ENCODE measurements at regions not wholly inside any gene's neighbourhood (a gene's known extent, or its start where the extent isn't known, plus 50 kb on each side); places are given as distances from the start of the nearest gene placed in this dataset.

- DNase-seq (ENCODE audit: low read depth) = no peak
These were observed 424.1 kb downstream of the TTLL7 start for GRCh38 chr1:83574791-83575190.

DNA sequence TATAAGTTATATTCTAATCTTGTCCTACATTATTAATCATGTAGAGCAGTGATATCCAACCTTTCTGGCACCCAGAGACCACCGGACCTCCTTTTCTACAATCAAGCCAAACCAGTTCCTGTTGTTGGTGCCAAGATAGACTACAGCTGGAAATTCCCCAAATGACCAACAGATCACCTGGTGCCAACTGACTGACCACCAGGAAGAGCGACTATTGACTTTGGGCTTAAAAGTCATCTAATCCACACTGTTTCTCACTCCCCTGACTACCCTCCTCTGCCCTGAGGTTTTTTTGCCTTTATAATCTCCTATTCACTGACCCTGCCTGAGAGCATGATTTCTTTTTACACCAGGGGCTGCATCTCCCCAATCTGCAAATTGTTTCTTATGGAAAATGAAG is 425.2 kb downstream of the TTLL7 start:
- DNase-seq (ENCODE audit: low read depth) = no peak

- DNase-seq (ENCODE audit: low read depth) = no peak
These were observed 427.4 kb downstream of the TTLL7 start for GRCh38 chr1:83571536-83571935.

DNA sequence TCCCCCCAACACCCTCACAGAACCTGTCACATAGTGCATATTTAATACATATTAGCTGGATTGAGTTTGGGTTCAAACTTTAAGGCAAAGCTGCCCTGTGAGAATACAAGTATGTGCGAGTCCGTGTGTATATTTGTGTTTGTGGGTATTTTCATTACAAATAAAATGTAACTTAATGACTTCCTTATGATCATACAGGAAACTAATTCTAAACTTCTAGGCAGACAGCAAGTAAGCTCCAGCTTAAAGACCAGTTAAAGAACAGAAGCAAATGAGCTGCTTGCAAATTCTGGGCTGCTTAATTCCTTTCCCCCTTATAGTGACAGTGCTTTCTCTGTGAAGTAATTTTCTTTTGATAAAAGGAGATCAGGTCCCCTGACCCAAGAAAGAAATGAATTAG is 437.6 kb downstream of the TTLL7 start:
- DNase-seq (ENCODE audit: low read depth) = no peak

DNA sequence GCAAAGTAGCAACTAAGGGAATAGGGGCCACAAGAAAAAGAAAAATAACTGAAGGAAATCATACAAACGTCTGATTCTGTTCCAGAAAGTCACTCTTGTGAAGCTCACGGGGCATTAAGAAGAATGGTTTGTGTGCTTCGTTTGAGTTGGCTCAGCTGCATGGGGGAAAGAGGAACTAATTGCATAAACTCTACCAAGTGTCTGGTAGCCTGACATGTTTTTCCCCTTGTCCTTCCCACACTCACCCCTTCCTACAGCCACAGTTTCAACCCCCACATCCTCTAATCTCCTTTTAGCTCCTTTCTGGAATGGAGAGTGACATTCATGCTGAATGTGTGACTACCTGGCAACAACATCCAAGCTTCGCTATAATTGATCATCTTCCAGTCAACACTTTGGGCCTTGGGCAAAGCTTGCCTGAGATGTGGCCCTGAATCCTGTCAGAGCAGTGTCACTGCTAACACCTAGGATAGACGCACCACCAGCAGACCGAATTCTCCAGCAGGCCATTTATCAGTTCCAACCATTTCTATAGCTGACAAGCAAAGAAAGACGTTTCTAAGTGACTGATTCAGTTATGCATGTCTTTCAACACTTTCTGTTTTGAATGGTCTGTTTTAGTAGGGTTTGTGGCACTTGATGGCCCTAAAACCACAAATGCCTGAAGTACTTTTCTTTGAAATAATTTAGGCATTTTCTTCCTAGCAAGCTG is 439.6 kb downstream of the TTLL7 start:
- DNase-seq (ENCODE audit: low read depth) = no peak

DNA sequence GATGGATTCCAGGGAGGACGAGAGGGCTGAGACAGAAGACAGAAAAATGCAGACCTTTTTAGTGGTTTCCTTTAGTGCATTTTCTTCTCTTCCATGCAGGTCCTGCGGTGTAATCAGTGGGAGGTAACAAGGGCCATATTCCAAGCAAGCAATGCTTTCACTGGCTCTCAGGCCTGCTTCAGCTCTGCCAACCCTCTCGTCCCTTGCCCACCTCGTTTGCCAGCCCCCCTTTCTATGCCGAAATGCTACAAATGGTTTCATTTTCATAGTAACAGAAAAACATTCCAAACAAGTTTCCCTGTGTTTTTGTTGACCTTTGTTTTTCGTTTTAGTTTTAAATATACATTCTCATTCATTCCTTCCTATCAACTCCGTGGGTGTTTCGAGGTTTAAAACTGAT is 443.1 kb downstream of the TTLL7 start:
- DNase-seq (ENCODE audit: low read depth) = no peak

DNA sequence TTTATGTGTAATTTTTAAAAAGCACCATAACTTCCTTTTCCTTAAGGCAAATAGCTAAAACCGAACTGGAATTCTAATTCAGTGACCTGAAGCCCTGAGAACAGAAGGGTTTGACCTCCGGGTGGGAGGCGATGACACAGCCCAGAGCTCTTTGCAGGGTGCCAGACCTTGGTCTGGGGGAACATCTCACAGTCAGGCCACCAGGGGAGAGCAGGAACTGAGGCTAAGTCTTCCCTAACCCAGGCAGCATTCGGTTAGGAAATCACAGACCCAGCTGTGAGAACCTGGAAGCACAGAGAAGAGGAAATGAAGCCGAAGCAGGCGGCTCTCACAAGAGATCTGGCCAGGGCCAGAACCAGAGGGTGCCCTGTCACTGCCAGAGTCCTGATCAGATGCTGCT is 444.8 kb downstream of the TTLL7 start:
- DNase-seq (ENCODE audit: low read depth) = no peak

DNA sequence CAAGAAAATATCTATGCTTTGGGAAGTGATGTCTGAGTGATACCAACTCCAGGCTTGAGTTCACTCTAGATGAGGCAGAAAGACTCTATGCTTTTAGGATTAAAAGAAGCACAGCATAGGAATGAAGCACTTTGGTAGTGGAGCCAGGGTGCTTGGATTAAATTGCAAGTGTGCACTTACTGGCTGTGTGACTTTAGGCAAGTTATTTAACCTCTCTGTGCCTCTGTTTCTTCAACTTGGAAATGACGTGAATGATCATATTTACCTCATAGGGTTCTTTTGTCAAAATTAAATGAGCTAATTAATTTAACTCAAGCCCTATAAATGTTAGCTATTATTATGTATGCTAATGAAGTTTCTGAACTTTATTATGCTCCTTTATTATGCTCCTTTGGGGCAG is 446.1 kb downstream of the TTLL7 start:
- no peak for DNase-seq (ENCODE audit: low read depth)

DNA sequence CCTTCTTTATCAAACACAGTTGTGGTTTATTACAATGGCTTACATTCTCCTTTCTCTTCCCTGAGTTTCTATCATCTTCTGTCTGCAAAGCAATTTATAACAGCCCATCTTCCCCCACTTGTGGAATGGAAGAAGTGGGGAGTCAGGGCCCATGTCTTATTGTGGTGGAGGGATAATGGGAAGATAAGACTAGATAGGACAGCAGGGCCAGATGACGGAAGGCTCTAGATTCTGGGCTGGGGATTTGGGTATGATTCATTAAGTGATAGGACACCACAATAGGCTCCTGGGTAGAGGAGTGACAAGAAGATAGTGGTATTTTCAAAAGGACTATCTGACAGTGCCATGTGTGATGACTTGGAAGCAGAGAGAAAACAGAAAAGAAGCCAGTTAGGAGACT is 450.6 kb downstream of the TTLL7 start:
- DNase-seq (ENCODE audit: low read depth) = no peak

GRCh38 chr1:83547901-83548300 is 451.0 kb downstream of the TTLL7 start:
- no peak for DNase-seq (ENCODE audit: low read depth)

GRCh38 chr1:83546874-83547273 is 452.1 kb downstream of the TTLL7 start:
- DNase-seq (ENCODE audit: low read depth) = no peak

DNA sequence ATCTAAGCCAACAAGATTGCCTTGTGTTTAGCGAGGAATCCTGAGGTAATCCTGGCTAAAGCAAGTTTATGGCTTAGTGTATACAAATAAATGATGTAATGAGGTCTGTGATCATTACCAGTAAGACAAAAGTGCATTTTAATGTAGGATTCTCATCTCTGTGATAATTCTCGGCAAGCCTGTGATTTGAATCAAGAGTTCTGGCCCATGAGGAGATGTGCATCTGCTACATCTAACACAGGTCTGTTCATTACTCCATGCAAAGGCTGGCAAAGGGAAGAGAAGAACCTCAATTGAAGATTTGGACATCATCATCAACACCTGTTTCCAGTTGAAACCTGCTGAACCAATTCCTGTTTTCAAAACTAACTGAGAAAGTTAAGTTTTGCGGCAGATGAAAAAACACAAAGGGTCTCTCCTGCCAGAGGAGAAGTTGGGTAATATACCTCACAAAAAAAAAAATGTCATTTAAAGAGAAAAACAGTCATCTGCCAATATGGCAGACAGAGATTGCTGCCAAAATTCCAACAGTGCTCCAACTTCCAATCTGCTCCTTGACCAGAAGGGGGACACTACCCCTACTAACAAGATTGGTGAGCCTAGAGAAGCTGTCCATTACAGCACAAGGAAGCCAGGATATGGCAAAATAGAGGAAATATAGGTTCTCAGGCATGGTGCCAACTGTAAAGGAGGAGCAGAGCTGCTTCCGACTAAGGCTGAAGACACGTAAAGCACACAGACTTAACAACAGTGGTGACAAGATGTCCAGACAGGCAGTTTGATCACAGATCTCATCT is 453.7 kb downstream of the TTLL7 start:
- DNase-seq (ENCODE audit: low read depth) = no peak

DNA sequence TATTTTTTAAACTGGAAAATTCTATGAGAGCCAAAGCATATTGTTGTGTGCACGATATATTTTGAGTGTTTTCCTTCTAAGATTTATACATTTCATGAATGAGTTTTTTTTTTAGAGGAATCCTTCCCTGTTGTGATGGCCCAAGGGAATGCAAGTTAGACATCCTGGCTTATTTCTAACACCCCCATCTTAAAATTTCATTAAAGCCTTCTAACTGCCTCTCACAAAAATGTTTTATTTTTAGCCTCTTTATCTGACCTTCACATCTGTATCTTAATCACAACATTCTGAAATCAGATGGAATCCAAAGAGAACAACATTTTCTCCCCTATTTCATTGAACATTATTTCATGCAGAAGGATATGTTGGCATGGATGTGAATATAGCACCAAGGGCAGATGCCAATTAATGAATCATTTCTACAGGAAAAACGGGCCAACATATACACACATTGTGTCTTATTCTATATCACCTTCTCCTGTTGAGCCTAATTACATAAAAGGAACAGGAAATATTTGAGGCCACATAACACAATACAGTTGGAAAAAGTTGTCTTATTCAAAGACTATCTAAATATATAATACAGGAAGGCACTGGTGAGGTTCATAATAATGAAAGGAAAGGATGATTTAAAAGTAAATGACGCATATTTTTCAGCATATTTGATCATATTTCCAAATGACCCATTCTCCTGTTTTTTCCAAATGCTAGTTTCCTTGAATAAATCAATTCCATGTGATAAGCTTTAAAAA is 455.5 kb downstream of the TTLL7 start:
- DNase-seq (ENCODE audit: low read depth) = no peak

- DNase-seq (ENCODE audit: low read depth) = no peak
These were observed 467.2 kb downstream of the TTLL7 start for GRCh38 chr1:83531521-83532309.

- no peak for DNase-seq (ENCODE audit: low read depth)
These were observed 468.4 kb downstream of the TTLL7 start for GRCh38 chr1:83530506-83530905.

GRCh38 chr1:83527987-83528386 is 470.9 kb downstream of the TTLL7 start:
- no peak for DNase-seq (ENCODE audit: low read depth)

DNA sequence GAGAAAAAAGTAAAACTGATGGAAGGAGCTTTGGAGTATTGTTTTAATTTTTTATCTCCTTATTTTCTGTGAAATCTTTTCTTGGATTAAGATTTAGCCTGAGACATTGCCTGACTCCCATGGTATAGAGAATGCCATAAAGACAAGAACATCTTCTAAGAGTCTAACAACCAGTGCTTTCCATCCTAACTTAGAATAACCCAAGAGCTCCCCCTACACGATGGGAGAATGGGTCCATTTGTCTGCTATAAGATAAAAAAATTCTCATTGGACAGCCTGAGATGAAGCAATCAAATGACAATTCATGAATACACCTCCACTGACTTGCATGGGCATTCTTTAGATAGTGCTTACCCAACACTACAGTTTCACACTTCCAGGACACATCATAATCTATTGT is 478.1 kb downstream of the TTLL7 start:
- no peak for DNase-seq (ENCODE audit: low read depth)

- DNase-seq (ENCODE audit: low read depth) = no peak
These were observed 482.6 kb downstream of the TTLL7 start for GRCh38 chr1:83516369-83516768.

DNA sequence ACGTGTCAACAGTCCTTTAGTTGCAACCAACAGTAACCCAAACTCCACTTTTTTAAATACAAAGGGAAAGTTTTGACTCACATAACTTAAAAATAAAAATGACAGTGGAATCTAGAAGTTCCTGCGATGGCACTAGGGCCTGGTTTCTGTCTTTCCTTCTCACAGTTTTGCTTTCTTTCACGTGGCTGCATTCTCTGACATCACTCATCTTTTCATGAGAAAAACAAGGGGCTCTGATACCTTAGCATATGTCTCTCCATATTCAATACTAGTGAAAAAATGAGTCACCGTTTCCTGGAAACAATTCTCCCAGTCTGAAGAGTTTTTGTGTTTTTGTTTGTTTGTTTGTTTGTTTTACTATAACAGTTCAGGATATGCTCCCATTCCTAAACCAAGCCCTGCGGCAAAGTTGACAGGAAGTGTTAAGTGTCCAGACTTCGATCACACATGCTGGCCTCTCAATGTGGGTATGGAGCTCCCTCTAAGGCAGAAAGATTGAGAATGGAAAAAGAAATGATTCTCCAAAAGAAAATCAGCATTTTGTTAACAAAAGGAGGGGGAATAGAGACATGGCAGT is 483.3 kb downstream of the TTLL7 start:
- DNase-seq (ENCODE audit: low read depth) = no peak

- DNase-seq (ENCODE audit: low read depth) = no peak
These were observed 486.3 kb downstream of the TTLL7 start for GRCh38 chr1:83512373-83513193.

DNA sequence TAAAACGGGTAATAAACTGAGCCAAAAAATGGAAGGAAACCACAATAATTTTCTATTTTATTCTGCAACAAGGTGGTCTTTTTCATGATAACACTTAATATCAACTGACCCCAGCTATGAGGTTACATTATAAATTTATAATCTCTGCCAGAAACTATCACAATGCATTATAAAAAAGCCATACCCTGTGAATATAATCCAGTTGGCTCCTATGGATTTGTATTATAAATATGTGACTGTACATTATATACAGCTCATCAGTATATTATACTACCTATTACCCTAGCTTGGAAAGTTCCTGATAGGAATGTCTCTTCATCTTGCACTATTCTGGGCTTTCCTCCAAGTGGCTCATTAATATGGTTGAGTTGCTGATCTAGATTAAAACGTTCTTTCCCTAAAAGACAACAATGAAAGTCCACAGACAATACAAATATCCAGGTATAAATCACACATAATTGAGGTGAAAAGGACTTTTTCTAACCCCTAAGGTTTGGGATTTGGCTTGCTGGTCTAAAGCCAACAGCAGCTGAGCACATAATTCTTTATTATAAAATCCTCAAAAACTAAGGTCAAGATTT is 487.7 kb downstream of the TTLL7 start:
- DNase-seq (ENCODE audit: low read depth) = no peak

Measured in HS-27A (cell line).